IMR-90 (cell line): ENCODE measurements at regions not wholly inside any gene's neighbourhood (a gene's known extent, or its start where the extent isn't known, plus 50 kb on each side); places are given as distances from the start of the nearest gene placed in this dataset.
A peak's percentile ranks its signal among the peaks of the same experiment; 100 is the strongest.

ENCODE experiments used
- CEBPB ChIP-seq: IDR thresholded peaks from 2 replicates; pipeline ENCODE4 v1.6.1; 2012; ENCODE audit warnings: low read depth, low read length, improper control_type of control experiment
- FOS ChIP-seq: fragments of 150-350 bp; IDR thresholded peaks from 2 replicates; pipeline ENCODE4 v1.6.1; 2016; ENCODE audit warnings: low read depth, low read length
- MAFK ChIP-seq: IDR thresholded peaks from 2 replicates; pipeline ENCODE4 v1.6.1; 2012; ENCODE audit warnings: low read depth, low read length, improper control_type of control experiment
- POLR2A ChIP-seq: IDR thresholded peaks from 2 replicates; pipeline ENCODE4 v1.6.1; 2012; ENCODE audit warnings: mild to moderate bottlenecking, low read depth, low read length
- RAD21 ChIP-seq: IDR thresholded peaks from 2 replicates; pipeline ENCODE4 v1.6.1; 2012; ENCODE audit warnings: low read length, improper control_type of control experiment
- RCOR1 ChIP-seq: IDR thresholded peaks from 2 replicates; pipeline ENCODE4 v1.6.1; 2012; ENCODE audit warnings: mild to moderate bottlenecking, low read length, improper control_type of control experiment; ENCODE audit not compliant: insufficient replicate concordance
- SMC3 ChIP-seq: fragments of 150-350 bp; IDR thresholded peaks from 2 replicates; pipeline ENCODE4 v1.6.1; 2016; ENCODE audit warnings: low read depth, mild to moderate bottlenecking, antibody characterized with exemption, low read length, moderate library complexity
- TF ChIP-seq, protein P1 (sequence below): conservative IDR thresholded peaks from 2 replicates; pipeline ENCODE4 v1.5.1; 2012; ENCODE audit warnings: mild to moderate bottlenecking, low read depth, low read length, improper control_type of control experiment

DNA sequence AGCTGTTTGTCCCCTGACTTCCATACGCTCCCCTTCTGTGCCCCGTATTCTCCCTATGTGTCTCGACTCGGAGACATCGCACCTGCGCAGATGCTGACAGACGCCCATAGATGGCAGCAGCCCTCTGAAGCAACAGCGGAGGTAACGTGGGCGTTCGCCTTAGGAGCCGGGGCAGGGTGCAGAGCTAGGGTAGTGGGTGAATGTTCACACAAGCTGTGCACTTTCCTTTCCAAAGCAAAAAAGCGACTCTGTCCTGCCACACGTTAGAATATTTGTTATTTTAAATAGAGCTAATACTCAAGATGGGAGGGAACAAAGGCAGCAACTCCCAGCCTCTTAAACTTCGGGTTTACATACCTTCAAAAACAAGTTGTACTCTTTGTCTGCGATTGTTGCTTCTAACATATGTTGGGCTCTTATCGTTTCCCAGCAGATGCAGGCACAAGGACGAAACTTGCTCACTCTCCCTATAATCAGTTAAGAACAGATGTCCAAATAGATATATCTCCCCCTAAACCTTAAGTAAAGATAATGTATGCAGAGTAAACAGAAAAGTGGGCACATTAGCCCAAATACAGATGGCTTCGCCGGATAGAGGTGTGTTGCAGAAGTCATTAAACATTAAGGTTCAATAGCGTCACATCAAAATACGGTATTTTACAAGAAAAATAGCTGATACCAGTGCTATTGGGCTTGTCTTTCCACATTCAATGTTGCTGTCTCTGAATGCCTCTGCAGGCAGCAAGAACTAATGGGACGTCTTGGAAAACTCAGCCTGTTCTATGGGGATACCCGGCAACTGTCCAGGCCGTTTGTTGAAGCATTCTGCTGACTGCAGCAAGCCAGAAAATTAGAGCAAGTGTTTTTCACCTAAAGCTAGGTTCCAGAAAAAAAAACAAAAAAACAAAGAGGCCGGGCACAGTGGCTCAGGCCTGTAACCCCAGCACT lies 340.3 kb upstream of the PRKCQ start:
- TF ChIP-seq, protein P1, sequence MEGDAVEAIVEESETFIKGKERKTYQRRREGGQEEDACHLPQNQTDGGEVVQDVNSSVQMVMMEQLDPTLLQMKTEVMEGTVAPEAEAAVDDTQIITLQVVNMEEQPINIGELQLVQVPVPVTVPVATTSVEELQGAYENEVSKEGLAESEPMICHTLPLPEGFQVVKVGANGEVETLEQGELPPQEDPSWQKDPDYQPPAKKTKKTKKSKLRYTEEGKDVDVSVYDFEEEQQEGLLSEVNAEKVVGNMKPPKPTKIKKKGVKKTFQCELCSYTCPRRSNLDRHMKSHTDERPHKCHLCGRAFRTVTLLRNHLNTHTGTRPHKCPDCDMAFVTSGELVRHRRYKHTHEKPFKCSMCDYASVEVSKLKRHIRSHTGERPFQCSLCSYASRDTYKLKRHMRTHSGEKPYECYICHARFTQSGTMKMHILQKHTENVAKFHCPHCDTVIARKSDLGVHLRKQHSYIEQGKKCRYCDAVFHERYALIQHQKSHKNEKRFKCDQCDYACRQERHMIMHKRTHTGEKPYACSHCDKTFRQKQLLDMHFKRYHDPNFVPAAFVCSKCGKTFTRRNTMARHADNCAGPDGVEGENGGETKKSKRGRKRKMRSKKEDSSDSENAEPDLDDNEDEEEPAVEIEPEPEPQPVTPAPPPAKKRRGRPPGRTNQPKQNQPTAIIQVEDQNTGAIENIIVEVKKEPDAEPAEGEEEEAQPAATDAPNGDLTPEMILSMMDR = peak; percentile 42
- TF ChIP-seq POLR2A (no peak), FOS (no peak), RCOR1 (no peak), RAD21 (peak; percentile 56), SMC3 (peak; percentile 32; the same call in 1 of the 2 replicates), CEBPB (no peak), MAFK (no peak)
